Neuron (in vitro differentiated cells): ENCODE measurements at regions not wholly inside any gene's neighbourhood (a gene's known extent, or its start where the extent isn't known, plus 50 kb on each side); places are given as distances from the start of the nearest gene placed in this dataset.

Experiments
- H2AFZ ChIP-seq: one replicate; pipeline ENCODE4 v1.6.1; 2013; ENCODE audit warnings: low read depth, mild to moderate bottlenecking, inconsistent platforms, low read length, moderate library complexity
- H3K27me3 ChIP-seq: one replicate; pipeline ENCODE4 v1.6.1; 2013; ENCODE audit warnings: low read length; ENCODE audit not compliant: insufficient read depth
- H3K36me3 ChIP-seq: one replicate; pipeline ENCODE4 v1.6.1; 2013; ENCODE audit warnings: low read length; ENCODE audit not compliant: insufficient read depth
- H3K4me1 ChIP-seq: one replicate; pipeline ENCODE4 v1.6.1; 2013; ENCODE audit warnings: low read length; ENCODE audit not compliant: insufficient read depth
- H3K4me3 ChIP-seq: 2 replicates; pipeline ENCODE4 v1.5.1; 2013; ENCODE audit warnings: mild to moderate bottlenecking, low read length, moderate library complexity
- H3K9me3 ChIP-seq: one replicate; pipeline ENCODE4 v1.6.1; 2013; ENCODE audit warnings: low read length

DNA sequence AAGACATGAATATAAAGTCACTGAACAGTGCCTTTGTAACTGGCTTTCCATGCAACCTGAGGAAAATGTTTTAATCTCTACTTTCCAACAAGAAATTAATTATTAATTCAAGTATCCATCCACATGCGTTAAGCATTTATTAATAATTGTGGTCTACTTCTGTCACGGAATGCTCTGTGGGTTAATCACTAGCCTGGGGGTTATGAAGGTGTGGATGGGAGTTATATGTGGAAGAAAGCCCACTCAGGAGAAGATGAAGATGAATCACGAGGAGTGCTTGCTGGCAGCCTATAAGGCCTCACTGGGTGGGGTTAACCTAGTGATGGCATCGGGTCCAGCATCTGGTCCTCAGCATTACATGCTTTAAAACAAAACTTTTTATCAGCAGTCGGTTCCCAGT, 99.5 kb upstream of the AVPR1A start:
- Histone ChIP-seq H2AFZ (no peak overlapping the region), H3K4me3 (no peak overlapping the region), H3K9me3 (no peaks in the 10 kb centered on the region), H3K36me3 (no peaks in the 10 kb centered on the region), H3K27me3 (no peaks in the 10 kb centered on the region), H3K4me1 (no peaks in the 10 kb centered on the region)

DNA sequence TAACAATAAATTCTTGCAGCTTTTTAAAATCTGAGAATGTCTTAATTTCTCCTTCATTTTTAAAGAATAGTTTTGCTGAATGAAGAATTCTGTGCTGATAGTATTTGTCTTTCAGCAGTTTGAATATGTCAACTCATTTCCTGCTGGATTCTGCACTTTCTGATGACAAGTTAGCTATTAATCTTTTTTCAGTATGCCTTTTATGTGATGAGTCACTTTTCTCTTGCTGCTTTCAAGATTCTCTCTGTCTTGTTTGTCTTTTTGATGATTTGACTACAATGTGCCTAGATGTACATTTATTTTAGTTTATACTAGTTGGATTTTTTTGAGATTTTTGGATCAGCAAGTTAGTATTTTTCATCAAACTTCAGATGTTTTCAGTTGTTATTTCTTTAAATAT, 87.9 kb upstream of the AVPR1A start:
- H3K4me3 ChIP-seq = no peak overlapping the region
- no peaks in the 10 kb centered on the region for H3K9me3 ChIP-seq
- no peaks in the 10 kb centered on the region for H3K4me1 ChIP-seq
- H2AFZ ChIP-seq = no peak overlapping the region
- H3K27me3 ChIP-seq = no peaks in the 10 kb centered on the region
- H3K36me3 ChIP-seq = no peaks in the 10 kb centered on the region

DNA sequence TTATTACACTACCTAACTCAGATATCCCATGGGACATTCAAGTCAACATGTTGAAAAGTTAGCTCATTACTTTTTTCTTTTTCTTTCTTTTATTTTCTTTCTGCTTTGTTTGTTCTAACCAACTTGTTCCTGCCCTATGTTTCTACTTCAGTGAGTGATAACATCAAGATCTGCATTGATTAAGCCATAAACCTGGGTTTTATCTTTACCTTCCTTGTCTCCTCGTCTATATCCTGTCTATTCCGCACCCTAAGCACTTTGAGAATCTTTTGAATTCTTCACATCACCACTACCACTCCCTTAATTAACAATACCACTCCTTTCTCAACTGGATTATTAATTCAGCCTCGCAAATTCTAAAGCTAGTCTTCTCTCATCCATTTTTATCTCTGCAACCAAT, 81.9 kb upstream of the AVPR1A start:
- no peak overlapping the region for H3K4me3 ChIP-seq
- no peaks in the 10 kb centered on the region for H3K27me3 ChIP-seq
- H2AFZ ChIP-seq = no peak overlapping the region
- no peaks in the 10 kb centered on the region for H3K4me1 ChIP-seq
- no peaks in the 10 kb centered on the region for H3K9me3 ChIP-seq
- no peaks in the 10 kb centered on the region for H3K36me3 ChIP-seq

DNA sequence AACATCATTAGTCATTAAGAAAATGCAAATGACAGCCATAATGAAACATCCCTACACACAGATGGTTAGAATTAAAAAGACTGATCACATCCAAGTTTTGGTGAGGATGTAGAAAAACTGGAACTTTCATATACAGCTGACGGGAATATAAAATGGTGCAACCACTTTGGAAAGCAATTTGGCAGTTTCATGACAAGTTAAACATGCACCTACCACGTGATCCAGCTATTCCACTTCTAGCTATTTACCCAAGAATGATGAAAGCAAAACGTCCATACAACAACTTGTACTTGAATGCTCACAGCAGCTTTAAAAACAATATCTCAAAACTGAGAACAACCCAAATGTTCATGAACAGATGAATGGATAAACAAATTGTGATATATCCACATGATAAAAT, 77.9 kb upstream of the AVPR1A start:
- H3K36me3 ChIP-seq = no peaks in the 10 kb centered on the region
- H3K9me3 ChIP-seq = no peaks in the 10 kb centered on the region
- H2AFZ ChIP-seq = no peak overlapping the region
- no peaks in the 10 kb centered on the region for H3K4me1 ChIP-seq
- no peaks in the 10 kb centered on the region for H3K27me3 ChIP-seq
- no peak overlapping the region for H3K4me3 ChIP-seq

DNA sequence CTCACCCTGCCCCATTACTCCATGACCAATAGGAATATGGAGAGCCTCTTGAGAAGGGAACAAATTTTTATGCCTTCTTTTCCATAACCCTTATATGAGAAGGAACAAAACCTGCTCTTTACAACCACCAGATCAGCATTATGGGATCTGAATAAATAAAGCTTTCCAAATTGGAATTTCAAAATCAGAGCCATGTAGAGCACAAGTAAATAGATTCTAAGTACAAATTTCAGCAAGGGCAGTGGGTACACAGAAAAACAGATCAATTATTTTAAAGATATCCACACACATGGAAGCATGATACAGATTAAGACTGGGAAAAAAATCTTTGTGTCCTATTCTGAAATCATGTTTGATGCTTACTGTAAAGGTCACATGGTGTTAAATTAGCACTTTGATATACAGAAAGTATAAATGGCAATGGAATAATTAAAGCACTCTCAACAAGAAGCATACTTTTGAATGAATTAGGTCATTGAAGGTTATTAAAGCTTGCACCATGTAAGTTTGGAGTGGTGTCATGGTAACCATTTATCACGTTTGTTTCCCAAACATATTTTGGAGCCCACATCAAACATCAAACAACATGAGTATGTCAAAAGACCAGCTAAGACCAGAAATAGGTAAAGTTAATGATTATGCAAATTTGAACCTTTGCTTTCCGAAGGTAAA, 75.9 kb upstream of the AVPR1A start:
- Histone ChIP-seq H3K27me3 (no peaks in the 10 kb centered on the region), H3K9me3 (no peaks in the 10 kb centered on the region), H2AFZ (no peak overlapping the region), H3K4me3 (no peak overlapping the region), H3K4me1 (no peaks in the 10 kb centered on the region), H3K36me3 (no peaks in the 10 kb centered on the region)

DNA sequence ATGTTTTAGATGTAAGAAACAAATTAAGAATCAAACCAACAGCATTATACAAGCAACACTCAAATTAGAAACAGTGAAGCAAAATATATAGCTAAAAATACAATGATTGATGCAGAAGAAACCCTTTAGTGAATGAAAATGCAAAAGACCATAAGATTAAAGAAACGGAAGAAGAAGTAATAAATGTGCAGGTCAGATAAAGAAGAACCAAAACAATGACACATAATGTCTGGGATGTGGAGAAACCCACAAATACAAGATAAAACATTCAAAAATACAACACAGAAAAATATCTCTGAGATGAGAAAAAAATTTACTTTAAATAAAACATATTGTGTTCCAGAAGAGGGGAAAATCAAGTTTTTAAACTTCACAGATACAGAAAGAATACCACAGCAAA, 73.4 kb upstream of the AVPR1A start:
- no peaks in the 10 kb centered on the region for H3K4me1 ChIP-seq
- H3K27me3 ChIP-seq = no peaks in the 10 kb centered on the region
- H3K36me3 ChIP-seq = no peaks in the 10 kb centered on the region
- H2AFZ ChIP-seq = no peak overlapping the region
- no peaks in the 10 kb centered on the region for H3K9me3 ChIP-seq
- no peak overlapping the region for H3K4me3 ChIP-seq

DNA sequence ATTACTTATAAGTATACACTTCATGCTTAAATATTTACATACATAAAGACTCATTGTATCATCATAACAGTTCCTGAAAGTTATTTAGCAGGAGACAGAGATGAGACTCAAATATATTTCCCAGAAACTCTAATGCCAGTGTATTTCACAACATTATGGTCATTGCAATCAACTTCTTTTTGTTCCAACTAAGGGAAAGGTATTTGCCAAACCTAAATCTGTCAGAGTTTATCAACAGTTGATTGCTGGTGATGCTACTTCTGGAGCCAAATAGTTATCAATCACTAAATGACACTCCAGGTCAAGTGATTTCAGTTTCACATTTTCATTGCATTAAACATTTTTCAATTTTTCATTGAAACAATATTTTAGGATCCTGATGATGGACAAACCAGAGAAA, 72.1 kb upstream of the AVPR1A start:
- no peaks in the 10 kb centered on the region for H3K27me3 ChIP-seq
- no peak overlapping the region for H2AFZ ChIP-seq
- no peaks in the 10 kb centered on the region for H3K9me3 ChIP-seq
- H3K4me3 ChIP-seq = no peak overlapping the region
- H3K4me1 ChIP-seq = no peaks in the 10 kb centered on the region
- H3K36me3 ChIP-seq = no peaks in the 10 kb centered on the region

DNA sequence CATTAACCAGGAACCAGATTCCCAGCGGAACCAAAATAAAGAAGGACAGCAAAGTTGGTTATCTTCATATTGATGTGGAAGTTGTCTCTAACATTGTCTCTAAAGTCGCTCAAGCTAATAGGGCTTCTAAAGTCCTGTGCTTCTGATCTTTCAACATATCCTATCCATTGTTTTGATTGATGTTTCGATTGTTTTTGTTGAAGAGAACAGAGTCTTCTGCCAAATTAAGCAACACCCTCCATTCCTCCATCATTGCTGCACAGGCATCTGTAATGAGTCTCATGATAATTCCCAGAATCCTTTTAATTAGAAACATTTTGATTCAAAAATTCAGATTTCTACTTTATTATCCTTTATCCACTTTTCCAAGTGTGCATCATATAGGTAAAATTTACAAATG, 71.6 kb upstream of the AVPR1A start:
- H3K27me3 ChIP-seq = no peaks in the 10 kb centered on the region
- H3K4me1 ChIP-seq = no peaks in the 10 kb centered on the region
- H3K36me3 ChIP-seq = no peaks in the 10 kb centered on the region
- no peak overlapping the region for H2AFZ ChIP-seq
- H3K4me3 ChIP-seq = no peak overlapping the region
- no peaks in the 10 kb centered on the region for H3K9me3 ChIP-seq

DNA sequence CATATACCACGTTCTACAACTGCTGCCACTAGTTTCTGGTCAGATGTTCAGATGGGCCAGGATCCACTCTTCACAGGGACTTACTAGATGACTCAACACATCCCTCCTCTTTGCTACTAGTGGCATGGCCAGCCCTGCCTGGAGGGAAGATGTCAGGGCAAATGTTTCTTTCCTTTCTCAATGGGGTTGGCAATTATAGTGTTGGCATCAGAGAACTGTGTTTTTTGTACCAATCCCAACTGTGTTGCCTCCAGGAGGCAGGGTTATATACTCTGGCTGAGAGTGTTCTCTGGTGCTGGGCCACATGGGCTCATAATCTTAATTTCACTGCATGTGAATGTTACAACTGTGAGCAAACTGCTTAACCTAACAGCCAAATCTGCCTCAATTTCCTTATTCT, 69.9 kb upstream of the AVPR1A start:
- H2AFZ ChIP-seq = no peak overlapping the region
- no peaks in the 10 kb centered on the region for H3K4me1 ChIP-seq
- no peaks in the 10 kb centered on the region for H3K36me3 ChIP-seq
- H3K9me3 ChIP-seq = no peaks in the 10 kb centered on the region
- H3K27me3 ChIP-seq = no peaks in the 10 kb centered on the region
- H3K4me3 ChIP-seq = no peak overlapping the region

DNA sequence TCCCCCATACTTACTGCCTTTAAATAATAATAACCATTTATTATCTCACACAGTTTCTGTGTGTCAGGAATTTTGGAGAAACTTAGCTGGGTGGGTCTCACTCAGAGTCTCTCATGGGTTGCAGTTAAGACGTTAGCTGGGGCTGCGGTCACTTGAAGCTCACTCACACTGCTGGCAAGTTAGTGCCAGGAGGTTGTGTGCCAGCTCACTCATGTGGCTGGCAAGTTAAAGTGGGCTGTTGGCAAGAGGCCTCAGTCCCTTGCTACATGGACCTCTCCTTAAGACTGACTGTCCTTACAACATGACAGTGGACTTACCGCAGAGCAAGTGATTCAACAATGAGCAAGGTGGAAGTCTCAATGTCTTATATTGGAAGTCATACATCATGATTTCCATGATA, 61.3 kb upstream of the AVPR1A start:
- Histone ChIP-seq H3K36me3 (no peaks in the 10 kb centered on the region), H3K4me3 (no peak overlapping the region), H3K9me3 (no peaks in the 10 kb centered on the region), H2AFZ (no peak overlapping the region), H3K27me3 (no peaks in the 10 kb centered on the region), H3K4me1 (no peaks in the 10 kb centered on the region)

DNA sequence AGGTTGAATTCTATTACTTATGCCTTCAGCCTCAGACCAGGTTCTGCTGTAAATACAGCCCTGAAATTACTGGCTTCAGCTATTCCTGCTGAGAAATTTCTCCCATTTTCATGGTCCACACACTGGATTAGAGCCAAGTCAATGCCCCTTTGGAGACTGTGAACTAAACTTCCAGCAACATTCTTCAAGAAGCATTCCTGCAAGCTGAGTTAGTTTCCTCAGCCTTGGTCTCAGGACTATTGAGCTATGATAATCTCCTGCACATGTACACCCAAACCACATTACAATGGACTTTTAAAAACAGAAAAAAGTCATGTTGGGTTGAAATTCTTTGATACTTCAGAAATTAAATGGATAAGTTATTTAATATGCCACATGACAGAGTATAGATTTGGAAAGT, 58.0 kb upstream of the AVPR1A start:
- Histone ChIP-seq H3K4me3 (no peak overlapping the region), H3K36me3 (no peaks in the 10 kb centered on the region), H3K4me1 (no peaks in the 10 kb centered on the region), H3K9me3 (no peaks in the 10 kb centered on the region), H2AFZ (no peak overlapping the region), H3K27me3 (no peaks in the 10 kb centered on the region)

DNA sequence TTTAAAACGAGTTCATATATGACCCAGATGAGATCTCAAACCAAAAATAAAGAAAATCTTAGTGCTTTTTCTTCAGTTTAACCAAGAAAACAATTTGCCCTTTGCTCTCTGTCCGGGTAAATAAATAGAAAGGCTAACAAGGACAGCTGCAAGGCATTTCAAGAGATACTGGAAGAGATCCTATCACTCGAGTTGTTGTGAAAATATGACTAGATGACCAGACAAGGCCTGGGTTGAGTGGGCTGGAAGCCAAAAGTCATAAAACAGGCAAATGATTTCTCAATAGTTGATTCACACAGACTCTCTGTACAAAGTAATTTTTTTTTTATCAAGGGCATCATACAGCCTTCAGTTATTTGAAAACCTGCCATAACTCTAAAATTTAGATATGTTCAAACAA, 55.9 kb upstream of the AVPR1A start:
- no peaks in the 10 kb centered on the region for H3K4me1 ChIP-seq
- no peak overlapping the region for H3K4me3 ChIP-seq
- no peaks in the 10 kb centered on the region for H3K36me3 ChIP-seq
- H3K9me3 ChIP-seq = no peaks in the 10 kb centered on the region
- no peaks in the 10 kb centered on the region for H3K27me3 ChIP-seq
- H2AFZ ChIP-seq = no peak overlapping the region

DNA sequence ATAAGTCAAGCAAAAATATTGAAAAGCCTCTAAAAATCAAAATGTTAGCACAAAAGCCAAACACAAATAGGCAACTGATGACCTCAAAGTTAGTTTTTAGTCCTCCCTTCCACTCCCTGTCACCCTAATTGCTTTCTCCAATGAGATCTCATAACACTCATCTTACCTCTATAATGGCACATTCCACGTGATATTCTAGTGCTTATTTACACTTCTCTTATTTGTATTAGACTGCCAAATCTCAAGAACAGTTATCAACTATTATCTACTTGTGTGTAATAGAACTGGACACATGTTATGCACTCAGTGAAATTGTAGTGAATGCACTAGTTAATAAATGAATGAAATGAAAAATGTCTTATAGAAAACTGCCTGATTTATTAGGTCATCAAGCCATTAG, 55.5 kb upstream of the AVPR1A start:
- H3K4me3 ChIP-seq = no peak overlapping the region
- H3K36me3 ChIP-seq = no peaks in the 10 kb centered on the region
- H3K27me3 ChIP-seq = no peaks in the 10 kb centered on the region
- H3K9me3 ChIP-seq = no peaks in the 10 kb centered on the region
- H2AFZ ChIP-seq = no peak overlapping the region
- no peaks in the 10 kb centered on the region for H3K4me1 ChIP-seq
